Renal cortex interstitium (tissue), 11 donors: ENCODE measurements at regions not wholly inside any gene's neighbourhood (a gene's known extent, or its start where the extent isn't known, plus 50 kb on each side); places are given as distances from the start of the nearest gene placed in this dataset.
A peak's percentile ranks its signal among the peaks of the same experiment; 100 is the strongest.
"Not testable (repeated sequence)": the region's sequence is repeated elsewhere in the genome, so short reads cannot be mapped to it uniquely, and the experiment has no call there.

Experiments used
- DNase-seq, 11 donors: peaks; one replicate each; pipeline ENCODE4 v3.0.0-alpha.2; 2013; ENCODE audit warnings: low read depth in 9 of 11, low spot score in 4 of 11; ENCODE audit errors: extremely low read depth in 1 of 11

- no peak for DNase-seq
These were observed 54.4 kb downstream of the PRR18 start for GRCh38 chr6:166253778-166254204.

- peak in 1 of 11 donors; percentile 26 for DNase-seq
These were observed 54.9 kb downstream of the PRR18 start for GRCh38 chr6:166253281-166253681.

- DNase-seq: no peak
These were observed 55.6 kb downstream of the PRR18 start for GRCh38 chr6:166252601-166253000.

GRCh38 chr6:166251655-166252054, 56.5 kb downstream of the PRR18 start:
- DNase-seq: no peak

GRCh38 chr6:166251211-166251610, 57.0 kb downstream of the PRR18 start:
- DNase-seq: no peak

GRCh38 chr6:166249061-166249785, 59.0 kb downstream of the PRR18 start:
- DNase-seq: not testable (repeated sequence)

- DNase-seq: no peak
These were observed 63.0 kb downstream of the PRR18 start for GRCh38 chr6:166245148-166245547.

GRCh38 chr6:166244353-166245045, 63.7 kb downstream of the PRR18 start:
- no peak for DNase-seq

GRCh38 chr6:166242888-166243287, 65.3 kb downstream of the PRR18 start:
- no peak for DNase-seq

- DNase-seq: no peak
These were observed 66.2 kb downstream of the PRR18 start for GRCh38 chr6:166241974-166242373.

- DNase-seq: no peak
These were observed 67.3 kb downstream of the PRR18 start for GRCh38 chr6:166240889-166241288.

GRCh38 chr6:166237617-166238016, 70.0 kb upstream of the TBXT start:
- DNase-seq: no peak

GRCh38 chr6:166236596-166236995, 68.9 kb upstream of the TBXT start:
- DNase-seq: no peak

- DNase-seq: no peak
These were observed 68.1 kb upstream of the TBXT start for GRCh38 chr6:166235666-166236292.

GRCh38 chr6:166231181-166231580, 63.5 kb upstream of the TBXT start:
- not testable (repeated sequence) for DNase-seq

GRCh38 chr6:166228839-166229528, 61.3 kb upstream of the TBXT start:
- DNase-seq: peak in 5 of 11 donors; percentile 17 to 33 (median 29)

- DNase-seq: no peak
These were observed 60.8 kb upstream of the TBXT start for GRCh38 chr6:166228425-166228824.

- DNase-seq: no peak
These were observed 55.4 kb upstream of the TBXT start for GRCh38 chr6:166223079-166223478.

- no peak for DNase-seq
These were observed 55.0 kb upstream of the TBXT start for GRCh38 chr6:166222631-166223030.

- DNase-seq: no peak
These were observed 54.0 kb upstream of the TBXT start for GRCh38 chr6:166221636-166222035.
